Activated CD4-positive, alpha-beta T cell treated with anti-CD3 and anti-CD28 coated beads for 36 hours (primary cell): ENCODE measurements at regions not wholly inside any gene's neighbourhood (a gene's known extent, or its start where the extent isn't known, plus 50 kb on each side); places are given as distances from the start of the nearest gene placed in this dataset.

Experiments used
- ATAC-seq: fragments of 200-7000 bp; cut with Tn5 transposase; one replicate; pipeline ENCODE4 v1.10.0; 2021; ENCODE audit warnings: mild to moderate bottlenecking, moderate library complexity
- CTCF ChIA-PET: fragments of 350-600 bp; sonication (Branson Sonifier 250); formaldehyde crosslinking; loops from one replicate; lab custom pipeline; 2021; ENCODE audit warnings: antibody characterized with exemption; lab: Charles Lee
- POLR2A ChIA-PET: fragments of 350-600 bp; sonication (Branson Sonifier 250); formaldehyde crosslinking; loops from one replicate; lab custom pipeline; 2021; ENCODE audit warnings: antibody characterized with exemption, inconsistent platforms; lab: Charles Lee
- DNase-seq: peaks from one replicate; pipeline ENCODE4 v3.0.0-alpha.2; 2020
- H3K27ac Mint-ChIP-seq: one replicate; pipeline ENCODE4 v1.8.0; 2021; ENCODE audit warnings: mixed read lengths
- H3K27me3 Mint-ChIP-seq: one replicate; pipeline ENCODE4 v1.8.0; 2021; ENCODE audit warnings: mixed read lengths
- H3K36me3 Mint-ChIP-seq: one replicate; pipeline ENCODE4 v1.8.0; 2021; ENCODE audit warnings: low read depth, mixed read lengths
- H3K4me1 Mint-ChIP-seq: one replicate; pipeline ENCODE4 v1.8.0; 2021; ENCODE audit warnings: mixed read lengths
- H3K4me3 Mint-ChIP-seq: one replicate; pipeline ENCODE4 v1.8.0; 2021; ENCODE audit warnings: mild to moderate bottlenecking, moderate library complexity, mixed read lengths
- H3K9me3 Mint-ChIP-seq: one replicate; pipeline ENCODE4 v1.8.0; 2021; ENCODE audit warnings: low read depth, mixed read lengths
- intact Hi-C, 2 experiments: fragments of 100-400 bp; cut with DNase I in 1 of 2; cut with micrococcal nuclease in 1 of 2; formaldehyde crosslinking; loops; one replicate each; pipeline versions ENCODE4 v1.14.2 to v1.15.1; 2022 to 2024; cut with DNase I, micrococcal nuclease

DNA sequence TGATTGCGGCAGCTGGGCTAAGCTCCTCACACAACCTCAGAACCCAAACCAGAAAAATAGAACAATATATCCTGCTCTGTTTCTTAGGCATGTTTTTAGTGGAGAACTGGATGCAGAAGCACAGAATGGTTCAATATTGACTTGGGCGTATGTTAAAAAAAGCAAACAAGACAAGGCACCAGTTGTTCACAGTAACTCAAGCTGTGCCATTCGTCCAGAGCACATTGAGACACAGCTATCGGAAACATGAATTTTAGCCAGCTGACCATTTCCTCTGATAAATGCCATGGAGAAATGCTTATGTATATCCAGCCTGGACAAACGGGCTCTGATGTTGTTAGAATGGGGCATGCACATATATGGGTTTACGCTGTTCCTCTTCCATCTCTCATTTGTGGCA, 129.2 kb upstream of the PDZRN3 start:
- H3K36me3 Mint-ChIP-seq: no peaks in the 10 kb centered on the region
- no peaks in the 10 kb centered on the region for H3K27me3 Mint-ChIP-seq
- no peak overlapping the region for H3K4me3 Mint-ChIP-seq
- intact Hi-C loops: no loop called here
- H3K9me3 Mint-ChIP-seq: no peaks in the 10 kb centered on the region
- DNase-seq: no peak
- ATAC-seq: no peak
- CTCF ChIA-PET: no interaction called here
- no peak overlapping the region for H3K27ac Mint-ChIP-seq
- no peaks in the 10 kb centered on the region for H3K4me1 Mint-ChIP-seq
- POLR2A ChIA-PET: no interaction called here

DNA sequence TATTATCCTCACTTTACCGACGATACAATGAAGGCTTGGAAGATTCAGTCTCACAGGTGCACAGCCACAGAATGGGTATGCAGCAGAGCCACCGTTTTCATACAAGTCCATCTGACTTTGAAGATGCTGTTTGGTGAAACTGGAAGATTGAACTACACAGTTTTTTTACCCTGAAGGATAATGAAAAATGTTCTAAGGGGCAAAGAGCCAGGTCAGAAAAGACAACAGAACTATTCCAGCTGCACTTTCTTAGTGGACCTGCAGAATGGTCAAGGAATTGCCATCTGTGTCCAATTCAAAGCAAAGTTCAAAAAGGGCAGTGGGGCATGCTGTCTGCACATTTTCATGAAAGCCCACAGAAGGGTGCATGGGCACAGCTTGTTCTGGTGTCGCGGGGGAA, 127.6 kb upstream of the PDZRN3 start:
- no peak for DNase-seq
- H3K36me3 Mint-ChIP-seq: no peaks in the 10 kb centered on the region
- intact Hi-C loops: no loop called here
- no peaks in the 10 kb centered on the region for H3K27me3 Mint-ChIP-seq
- no peak overlapping the region for H3K27ac Mint-ChIP-seq
- no peak overlapping the region for H3K4me3 Mint-ChIP-seq
- H3K9me3 Mint-ChIP-seq: no peaks in the 10 kb centered on the region
- no peak for ATAC-seq
- no peaks in the 10 kb centered on the region for H3K4me1 Mint-ChIP-seq
- CTCF ChIA-PET: no interaction called here
- POLR2A ChIA-PET: no interaction called here

- ATAC-seq: no peak
- no peak overlapping the region for H3K4me3 Mint-ChIP-seq
- no peaks in the 10 kb centered on the region for H3K4me1 Mint-ChIP-seq
- intact Hi-C loops: no loop called here
- H3K27ac Mint-ChIP-seq: no peak overlapping the region
- no peaks in the 10 kb centered on the region for H3K27me3 Mint-ChIP-seq
- no peaks in the 10 kb centered on the region for H3K36me3 Mint-ChIP-seq
- ChIA-PET CTCF (interaction anchor here (1.0 to 1.6 kb wide), 2 partner anchors 14 to 22 kb away, joined by 3 to 4 read pairs; no protein-coding TSS in a partner anchor), POLR2A (no interaction called here)
- no peaks in the 10 kb centered on the region for H3K9me3 Mint-ChIP-seq
- no peak for DNase-seq
Measured at GRCh38 chr3:73746623-73747022, 121.9 kb upstream of the PDZRN3 start.

DNA sequence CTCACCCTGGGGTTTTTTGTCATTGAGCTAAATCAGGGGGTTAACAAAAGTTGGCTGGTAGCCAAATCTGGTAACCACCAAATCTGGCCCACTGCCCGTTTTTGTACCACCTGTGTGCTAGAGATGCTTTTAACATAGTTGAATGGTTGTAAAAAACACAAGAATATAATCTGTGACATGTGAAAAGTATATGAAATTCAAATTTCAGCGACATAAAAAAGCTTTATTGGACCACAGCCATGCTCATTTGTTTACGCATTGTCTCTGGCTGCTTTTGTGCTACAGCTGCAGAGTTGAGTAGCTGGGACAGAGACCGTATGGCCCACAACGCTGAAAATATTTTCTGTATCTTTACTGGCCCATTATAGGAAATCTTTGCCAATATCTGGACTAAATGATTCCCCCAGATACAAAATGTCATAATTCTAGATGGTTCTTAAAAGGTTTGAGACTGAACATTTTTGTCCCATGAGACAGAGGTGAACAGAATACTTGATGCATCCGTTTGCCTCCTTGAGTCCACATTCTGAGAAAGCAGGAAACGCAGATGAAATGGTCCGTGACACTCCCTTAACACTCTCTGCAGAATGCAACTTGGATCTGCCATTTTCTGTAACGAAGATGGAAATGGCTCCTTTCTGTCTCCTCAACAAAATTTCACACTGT, 120.9 kb upstream of the PDZRN3 start:
- no peaks in the 10 kb centered on the region for H3K9me3 Mint-ChIP-seq
- no peak overlapping the region for H3K4me3 Mint-ChIP-seq
- no peak for ATAC-seq
- intact Hi-C loops: no loop called here
- H3K27ac Mint-ChIP-seq: no peak overlapping the region
- no peaks in the 10 kb centered on the region for H3K4me1 Mint-ChIP-seq
- ChIA-PET POLR2A (no interaction called here), CTCF (interaction anchor here (0.5 to 1.6 kb wide), 3 partner anchors 13 to 244 kb away, joined by 3 to 4 read pairs (median 3); no protein-coding TSS in a partner anchor)
- H3K27me3 Mint-ChIP-seq: no peaks in the 10 kb centered on the region
- DNase-seq: no peak
- H3K36me3 Mint-ChIP-seq: no peaks in the 10 kb centered on the region

- intact Hi-C loops: no loop called here
- Mint-ChIP-seq H3K4me1 (no peaks in the 10 kb centered on the region), H3K4me3 (no peak overlapping the region), H3K9me3 (no peaks in the 10 kb centered on the region), H3K27me3 (no peaks in the 10 kb centered on the region), H3K27ac (no peak overlapping the region), H3K36me3 (no peaks in the 10 kb centered on the region)
- ChIA-PET POLR2A (interaction anchor here (0.7 kb wide), 1 partner anchor 108 kb away, joined by 5 read pairs; no protein-coding TSS in a partner anchor), CTCF (no interaction called here)
- DNase-seq (no peak), ATAC-seq (no peak)
Measured at GRCh38 chr3:73743551-73743950, 118.8 kb upstream of the PDZRN3 start.

DNA sequence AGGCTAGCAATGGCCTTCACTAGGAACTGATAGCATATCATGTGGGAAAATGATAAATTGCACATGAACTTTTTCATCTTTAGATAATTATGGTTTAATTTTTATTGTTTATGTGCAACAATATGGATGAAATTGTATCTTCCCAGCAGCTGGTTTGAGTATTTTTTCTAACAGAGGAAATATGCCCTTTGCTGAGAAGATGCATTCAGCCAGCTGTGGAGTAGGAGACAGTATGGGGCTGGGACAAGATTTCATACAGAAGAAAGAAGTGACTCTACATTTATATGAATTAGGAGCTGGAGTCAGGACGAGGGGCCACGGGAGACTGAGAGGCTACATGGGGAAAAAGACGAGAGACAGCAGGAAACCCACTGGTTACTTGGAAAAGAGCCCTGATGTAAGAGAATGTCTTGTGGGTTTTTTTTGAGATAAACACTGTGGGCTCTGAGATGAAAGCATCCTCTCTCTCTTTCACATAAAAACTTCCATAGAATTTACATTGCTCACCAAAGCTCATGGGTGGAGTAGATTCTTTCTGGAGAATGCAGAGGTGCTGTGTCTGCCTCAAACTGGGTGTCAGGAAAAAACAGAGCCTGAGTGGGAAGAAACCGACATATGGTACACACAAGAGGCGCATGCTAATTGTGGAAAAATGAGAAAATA, 115.2 kb upstream of the PDZRN3 start:
- Mint-ChIP-seq H3K4me3 (no peak overlapping the region), H3K27me3 (no peaks in the 10 kb centered on the region), H3K4me1 (no peaks in the 10 kb centered on the region), H3K9me3 (no peaks in the 10 kb centered on the region), H3K27ac (no peak overlapping the region), H3K36me3 (no peaks in the 10 kb centered on the region)
- intact Hi-C loops: no loop called here
- ChIA-PET CTCF (no interaction called here), POLR2A (interaction anchor here (0.6 kb wide), 1 partner anchor 1982 kb away, joined by 6 read pairs; no protein-coding TSS in a partner anchor)
- ATAC-seq: no peak
- no peak for DNase-seq

- Mint-ChIP-seq H3K9me3 (no peaks in the 10 kb centered on the region), H3K4me1 (no peaks in the 10 kb centered on the region), H3K36me3 (no peaks in the 10 kb centered on the region), H3K27me3 (no peaks in the 10 kb centered on the region), H3K4me3 (no peak overlapping the region), H3K27ac (no peak overlapping the region)
- ChIA-PET POLR2A (no interaction called here), CTCF (no interaction called here)
- ATAC-seq: no peak
- no peak for DNase-seq
- intact Hi-C loops: no loop called here
Measured at GRCh38 chr3:73738711-73739110, 114.0 kb upstream of the PDZRN3 start.

DNA sequence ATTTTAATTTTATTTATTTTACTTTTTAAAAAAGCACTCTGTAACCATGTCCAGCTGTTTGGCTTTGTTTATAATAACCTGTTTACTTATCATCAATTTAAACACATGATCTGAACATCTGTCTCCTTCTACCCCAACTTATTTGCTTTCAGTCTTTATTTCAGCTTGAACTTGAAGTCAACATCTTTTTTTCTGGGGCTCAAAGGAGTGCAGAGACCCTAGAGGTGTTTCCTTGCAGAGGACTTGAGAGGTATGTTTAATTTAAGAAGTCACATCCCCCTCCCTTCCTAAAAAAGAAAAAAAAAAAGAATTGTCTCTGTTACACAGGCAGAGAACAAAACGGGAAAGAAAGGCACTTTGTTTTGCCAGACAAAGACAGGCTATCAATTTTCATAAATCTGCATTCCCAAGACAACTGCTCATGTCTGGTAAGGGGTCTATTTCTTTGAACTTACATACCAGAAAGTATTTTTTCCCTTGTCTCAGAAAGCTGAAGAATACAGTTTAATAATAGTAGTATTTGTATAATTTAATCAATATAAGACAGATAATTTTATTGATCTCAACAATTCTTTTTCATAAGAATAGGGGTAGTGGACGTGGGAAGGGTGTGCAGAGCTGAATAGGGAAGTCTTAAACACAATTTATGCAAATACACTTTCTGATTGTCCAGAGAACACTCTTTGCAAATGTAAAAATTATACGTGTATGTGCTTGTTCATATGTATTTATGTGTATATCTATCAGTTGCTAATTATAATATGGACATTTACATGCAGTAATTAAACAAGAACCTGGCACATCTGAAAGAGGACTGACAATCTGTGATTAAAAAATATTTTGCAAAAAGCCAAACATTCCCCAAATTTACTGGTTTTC, 109.7 kb upstream of the PDZRN3 start:
- no peaks in the 10 kb centered on the region for H3K4me1 Mint-ChIP-seq
- DNase-seq (no peak), ATAC-seq (no peak)
- H3K27me3 Mint-ChIP-seq: peaks cover 2% of the 10 kb centered on the region
- H3K27ac Mint-ChIP-seq: no peak overlapping the region
- H3K4me3 Mint-ChIP-seq: no peak overlapping the region
- H3K9me3 Mint-ChIP-seq: peaks cover 4% of the 10 kb centered on the region
- ChIA-PET POLR2A (no interaction called here), CTCF (interaction anchor here (0.6 kb wide), 1 partner anchor 339 kb away, joined by 3 read pairs; no protein-coding TSS in a partner anchor)
- intact Hi-C loops: no loop called here
- no peaks in the 10 kb centered on the region for H3K36me3 Mint-ChIP-seq

DNA sequence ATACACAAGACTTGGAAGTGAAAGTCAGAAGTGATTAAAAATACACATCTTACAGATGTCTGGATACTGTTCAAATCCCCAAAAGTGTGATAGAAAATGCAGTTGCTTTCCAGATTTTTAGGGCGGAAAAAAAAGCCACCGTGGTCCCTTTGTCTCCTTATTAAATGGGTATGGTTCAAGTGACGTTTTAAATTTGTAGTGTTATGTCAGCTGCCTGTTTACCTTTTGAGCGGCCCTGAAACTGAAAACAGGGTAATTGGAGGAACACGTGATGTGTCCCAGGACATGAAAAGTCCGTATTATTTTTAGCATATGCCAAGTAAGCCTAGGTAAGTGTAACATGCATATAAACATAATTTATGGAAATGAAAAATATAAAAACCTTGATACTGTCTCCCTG, 109.0 kb upstream of the PDZRN3 start:
- H3K4me1 Mint-ChIP-seq: no peaks in the 10 kb centered on the region
- H3K9me3 Mint-ChIP-seq: peaks cover 4% of the 10 kb centered on the region
- ChIA-PET POLR2A (no interaction called here), CTCF (interaction anchor here (0.6 kb wide), 1 partner anchor 340 kb away, joined by 3 read pairs; no protein-coding TSS in a partner anchor)
- H3K36me3 Mint-ChIP-seq: no peaks in the 10 kb centered on the region
- no peak overlapping the region for H3K4me3 Mint-ChIP-seq
- H3K27me3 Mint-ChIP-seq: peaks cover 2% of the 10 kb centered on the region
- no peak for DNase-seq
- intact Hi-C loops: no loop called here
- ATAC-seq: no peak
- H3K27ac Mint-ChIP-seq: no peak overlapping the region

GRCh38 chr3:73729969-73730440, 105.3 kb upstream of the PDZRN3 start:
- peaks cover 4% of the 10 kb centered on the region for H3K9me3 Mint-ChIP-seq
- peaks cover 2% of the 10 kb centered on the region for H3K27me3 Mint-ChIP-seq
- H3K4me3 Mint-ChIP-seq: no peak overlapping the region
- intact Hi-C loops: no loop called here
- no peaks in the 10 kb centered on the region for H3K36me3 Mint-ChIP-seq
- no peak overlapping the region for H3K27ac Mint-ChIP-seq
- H3K4me1 Mint-ChIP-seq: no peaks in the 10 kb centered on the region
- DNase-seq: no peak
- CTCF ChIA-PET: no interaction called here
- no peak for ATAC-seq
- POLR2A ChIA-PET: no interaction called here

GRCh38 chr3:73727854-73728253, 103.1 kb upstream of the PDZRN3 start:
- peaks cover 4% of the 10 kb centered on the region for H3K9me3 Mint-ChIP-seq
- peaks cover 2% of the 10 kb centered on the region for H3K27me3 Mint-ChIP-seq
- CTCF ChIA-PET: no interaction called here
- intact Hi-C loops: no loop called here
- H3K4me1 Mint-ChIP-seq: no peaks in the 10 kb centered on the region
- H3K27ac Mint-ChIP-seq: no peak overlapping the region
- no peak for DNase-seq
- POLR2A ChIA-PET: no interaction called here
- no peak for ATAC-seq
- H3K36me3 Mint-ChIP-seq: no peaks in the 10 kb centered on the region
- no peak overlapping the region for H3K4me3 Mint-ChIP-seq
